C4-2B (cell line): ENCODE measurements at regions not wholly inside any gene's neighbourhood (a gene's known extent, or its start where the extent isn't known, plus 50 kb on each side); places are given as distances from the start of the nearest gene placed in this dataset.

Experiments
- H3K27ac ChIP-seq: fragments of 450-650 bp; 2 replicates; pipeline ENCODE4 v1.5.1; 2017
- ZFX ChIP-seq: fragments of 450-650 bp; IDR thresholded peaks from 2 replicates; pipeline ENCODE4 v1.6.1; 2017
- TF ChIP-seq, protein P1 (sequence below): fragments of 450-650 bp; conservative IDR thresholded peaks from 2 replicates; pipeline ENCODE4 v1.5.1; 2017; ENCODE audit warnings: mild to moderate bottlenecking

DNA sequence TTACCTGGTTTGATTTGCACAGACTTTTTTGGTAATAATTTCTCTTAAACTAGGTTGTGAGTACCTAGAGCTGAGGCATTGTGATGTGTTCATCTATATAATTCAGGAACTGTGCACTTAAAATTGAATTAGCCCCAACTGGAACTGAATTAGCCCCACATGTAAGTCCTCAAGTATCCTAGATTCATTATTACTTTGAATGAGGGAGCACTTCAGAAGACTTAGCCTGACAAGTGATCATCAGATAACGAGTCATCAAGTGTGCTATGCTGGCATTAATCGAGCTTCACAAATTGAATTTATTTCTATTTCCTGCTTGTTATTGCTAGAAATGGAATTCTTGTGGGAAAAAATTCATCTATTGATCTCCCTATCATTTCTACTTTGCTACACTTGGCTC, 323.4 kb upstream of the SEMA3D start:
- no peak overlapping the region for H3K27ac ChIP-seq
- no peak for TF ChIP-seq ZFX

DNA sequence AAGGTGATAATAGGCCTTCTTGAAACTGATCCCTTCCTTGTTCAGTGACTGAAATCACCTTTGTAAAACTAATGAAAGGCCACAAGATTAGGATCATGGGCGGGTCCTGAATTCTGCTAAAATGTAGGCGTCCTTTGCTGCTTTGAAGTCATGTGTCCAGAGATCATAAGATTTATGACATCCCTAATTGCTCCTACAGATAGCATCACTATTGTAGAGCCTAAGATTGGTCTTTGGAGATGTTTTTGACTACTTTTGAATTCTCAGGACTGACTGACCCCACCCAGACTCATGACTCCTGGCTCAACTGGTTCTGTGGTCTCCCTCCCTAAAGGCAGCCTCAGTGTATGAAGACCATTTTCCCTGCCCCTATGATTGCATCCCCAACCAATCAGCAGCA, 322.6 kb upstream of the SEMA3D start:
- TF ChIP-seq ZFX, result no peak
- TF ChIP-seq, protein P1, sequence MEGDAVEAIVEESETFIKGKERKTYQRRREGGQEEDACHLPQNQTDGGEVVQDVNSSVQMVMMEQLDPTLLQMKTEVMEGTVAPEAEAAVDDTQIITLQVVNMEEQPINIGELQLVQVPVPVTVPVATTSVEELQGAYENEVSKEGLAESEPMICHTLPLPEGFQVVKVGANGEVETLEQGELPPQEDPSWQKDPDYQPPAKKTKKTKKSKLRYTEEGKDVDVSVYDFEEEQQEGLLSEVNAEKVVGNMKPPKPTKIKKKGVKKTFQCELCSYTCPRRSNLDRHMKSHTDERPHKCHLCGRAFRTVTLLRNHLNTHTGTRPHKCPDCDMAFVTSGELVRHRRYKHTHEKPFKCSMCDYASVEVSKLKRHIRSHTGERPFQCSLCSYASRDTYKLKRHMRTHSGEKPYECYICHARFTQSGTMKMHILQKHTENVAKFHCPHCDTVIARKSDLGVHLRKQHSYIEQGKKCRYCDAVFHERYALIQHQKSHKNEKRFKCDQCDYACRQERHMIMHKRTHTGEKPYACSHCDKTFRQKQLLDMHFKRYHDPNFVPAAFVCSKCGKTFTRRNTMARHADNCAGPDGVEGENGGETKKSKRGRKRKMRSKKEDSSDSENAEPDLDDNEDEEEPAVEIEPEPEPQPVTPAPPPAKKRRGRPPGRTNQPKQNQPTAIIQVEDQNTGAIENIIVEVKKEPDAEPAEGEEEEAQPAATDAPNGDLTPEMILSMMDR, result no peak
- H3K27ac ChIP-seq, result no peak overlapping the region

DNA sequence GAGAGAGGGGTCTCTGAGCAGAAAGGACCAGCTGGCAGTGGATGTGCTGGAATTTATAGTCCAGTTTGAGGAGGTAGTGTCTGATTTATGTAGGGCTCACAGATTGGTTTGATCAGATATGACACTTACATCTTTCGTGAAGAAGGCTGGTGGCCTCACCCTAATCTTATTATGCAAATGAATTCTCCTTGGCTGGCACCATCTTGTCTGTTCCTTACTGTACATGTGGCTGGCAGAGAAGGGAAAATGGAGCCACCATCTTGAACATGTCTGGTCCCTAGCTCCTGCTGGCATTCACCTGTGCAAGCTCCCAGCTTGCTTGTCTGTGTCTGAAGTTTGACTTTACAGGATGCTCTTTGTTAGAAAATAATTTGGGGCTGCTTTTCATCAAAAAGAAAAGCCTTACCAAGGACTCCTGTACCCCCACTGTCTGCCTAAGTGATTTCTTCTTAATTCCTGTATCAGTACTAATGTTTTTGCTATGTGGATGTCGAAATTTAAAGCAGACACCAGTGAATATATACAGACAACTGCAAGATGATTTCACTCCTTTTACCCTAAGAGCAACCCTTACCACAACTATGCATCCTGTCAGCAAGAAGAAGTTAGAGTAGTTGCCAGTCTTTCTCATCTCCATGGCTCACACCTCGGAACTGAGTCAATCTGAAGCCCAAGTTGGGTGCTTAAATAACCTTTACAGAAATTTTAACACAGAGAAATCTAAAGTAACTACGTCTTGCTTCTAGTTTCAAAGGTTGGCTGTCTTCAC, 322.0 kb upstream of the SEMA3D start:
- no peak overlapping the region for H3K27ac ChIP-seq

DNA sequence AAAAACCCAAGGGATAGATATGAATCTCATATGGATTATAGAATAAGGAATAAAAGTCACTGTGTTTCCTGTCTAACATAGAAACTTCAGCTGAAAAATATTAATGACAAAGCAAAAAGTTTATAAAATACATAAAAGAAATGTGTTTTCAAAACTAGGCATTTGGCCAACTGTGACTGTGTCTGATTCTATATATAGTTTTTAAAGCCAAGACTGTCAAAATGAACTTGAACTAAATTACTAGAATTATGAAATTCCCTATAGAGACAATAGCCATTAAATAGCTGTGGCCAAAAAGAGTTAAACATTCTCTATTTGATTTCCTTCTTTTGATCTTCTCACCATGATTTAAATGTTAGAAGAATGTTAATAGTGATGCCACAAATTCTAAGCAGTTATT, 311.2 kb upstream of the SEMA3D start:
- TF ChIP-seq, protein P1, result no peak
- TF ChIP-seq ZFX, result no peak
- no peak overlapping the region for H3K27ac ChIP-seq

More for the DNA sequence above, 322.0 kb upstream of the SEMA3D start:
- TF ChIP-seq, protein P1, result no peak
- TF ChIP-seq ZFX, result no peak

DNA sequence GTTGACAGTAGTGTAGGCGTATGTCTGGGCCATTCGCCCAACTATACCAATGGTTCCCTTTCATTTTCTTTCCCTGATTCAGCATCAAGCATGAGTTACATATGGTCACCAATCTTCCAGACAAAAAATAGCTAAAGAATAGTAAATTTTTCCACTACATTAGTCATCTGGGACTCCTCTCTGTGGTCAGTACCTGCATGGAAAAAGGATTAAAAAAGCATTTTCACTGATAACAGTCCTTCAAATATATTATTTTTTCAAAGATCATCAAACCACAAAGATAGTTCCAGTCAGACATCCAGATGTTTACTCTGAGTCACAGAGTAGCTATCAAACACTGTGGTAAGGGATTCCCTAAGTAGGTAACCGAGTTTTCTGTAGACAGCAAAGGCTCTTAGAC, 302.6 kb upstream of the SEMA3D start:
- no peak for TF ChIP-seq ZFX
- TF ChIP-seq, protein P1, result no peak
- no peak overlapping the region for H3K27ac ChIP-seq

DNA sequence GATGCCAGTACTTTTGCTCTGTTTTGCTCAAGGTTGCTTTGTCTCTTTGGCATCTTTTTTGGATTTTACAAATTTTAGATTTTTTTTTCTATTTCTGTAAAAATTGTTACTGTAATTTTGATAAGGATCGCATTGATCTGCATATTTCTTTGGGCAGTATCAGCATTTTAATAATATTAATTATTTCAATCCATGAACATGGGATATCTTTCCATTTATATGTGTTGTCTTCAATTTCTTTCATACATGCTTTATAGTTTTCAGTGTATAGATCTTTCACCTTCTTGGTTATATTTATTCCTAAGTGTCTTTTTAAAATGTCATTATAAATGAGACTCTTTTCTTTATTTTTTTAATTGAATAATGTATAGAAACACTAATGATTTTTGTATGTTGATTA, 301.6 kb upstream of the SEMA3D start:
- no peak overlapping the region for H3K27ac ChIP-seq
- TF ChIP-seq, protein P1, result no peak
- no peak for TF ChIP-seq ZFX

DNA sequence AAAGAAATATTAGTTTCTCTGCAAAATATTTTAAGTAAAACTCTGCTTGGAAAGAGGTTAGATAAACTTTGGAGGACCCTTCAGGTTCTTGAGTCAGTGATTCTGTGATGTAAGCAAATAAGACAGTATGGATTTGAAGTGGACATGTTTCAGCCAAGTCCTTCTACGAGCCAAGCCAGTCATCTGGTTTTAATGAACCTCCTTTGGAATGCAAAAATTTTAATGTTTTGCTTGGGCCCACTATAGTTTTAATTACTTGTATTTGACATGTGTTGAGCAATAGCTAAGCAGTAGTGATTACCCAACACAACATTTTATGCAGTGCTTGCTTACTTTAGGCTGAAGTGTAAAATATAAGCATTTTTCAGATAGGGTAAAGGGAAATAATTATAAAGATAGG, 296.3 kb upstream of the SEMA3D start:
- TF ChIP-seq, protein P1, result no peak
- no peak for TF ChIP-seq ZFX
- no peak overlapping the region for H3K27ac ChIP-seq

DNA sequence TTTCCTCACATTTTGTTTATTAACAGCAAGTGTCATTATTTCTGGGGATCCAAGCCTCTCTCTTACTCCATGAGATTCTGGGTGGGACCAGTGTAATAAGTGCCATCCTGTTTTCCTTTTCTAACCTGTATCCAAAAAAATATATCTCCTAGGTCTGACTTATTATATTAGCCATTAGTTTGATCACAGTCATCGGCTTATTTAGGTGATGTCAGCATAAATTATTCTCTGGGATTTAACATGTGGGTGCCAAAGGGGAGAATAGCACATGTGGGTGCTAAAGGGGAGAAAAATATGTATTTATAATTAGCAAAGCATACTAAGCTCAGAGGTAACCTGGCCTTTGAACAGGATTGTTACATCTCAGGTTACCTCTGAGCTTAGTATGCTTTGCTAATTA, 293.8 kb upstream of the SEMA3D start:
- no peak overlapping the region for H3K27ac ChIP-seq
- no peak for TF ChIP-seq ZFX
- TF ChIP-seq, protein P1, result no peak
